ENCODE measurements at regions not wholly inside any gene's neighbourhood (a gene's known extent, or its start where the extent isn't known, plus 50 kb on each side); places are given as distances from the start of the nearest gene placed in this dataset.
"Not testable (repeated sequence)": the region's sequence is repeated elsewhere in the genome, so short reads cannot be mapped to it uniquely, and the experiment has no call there.

DNA sequence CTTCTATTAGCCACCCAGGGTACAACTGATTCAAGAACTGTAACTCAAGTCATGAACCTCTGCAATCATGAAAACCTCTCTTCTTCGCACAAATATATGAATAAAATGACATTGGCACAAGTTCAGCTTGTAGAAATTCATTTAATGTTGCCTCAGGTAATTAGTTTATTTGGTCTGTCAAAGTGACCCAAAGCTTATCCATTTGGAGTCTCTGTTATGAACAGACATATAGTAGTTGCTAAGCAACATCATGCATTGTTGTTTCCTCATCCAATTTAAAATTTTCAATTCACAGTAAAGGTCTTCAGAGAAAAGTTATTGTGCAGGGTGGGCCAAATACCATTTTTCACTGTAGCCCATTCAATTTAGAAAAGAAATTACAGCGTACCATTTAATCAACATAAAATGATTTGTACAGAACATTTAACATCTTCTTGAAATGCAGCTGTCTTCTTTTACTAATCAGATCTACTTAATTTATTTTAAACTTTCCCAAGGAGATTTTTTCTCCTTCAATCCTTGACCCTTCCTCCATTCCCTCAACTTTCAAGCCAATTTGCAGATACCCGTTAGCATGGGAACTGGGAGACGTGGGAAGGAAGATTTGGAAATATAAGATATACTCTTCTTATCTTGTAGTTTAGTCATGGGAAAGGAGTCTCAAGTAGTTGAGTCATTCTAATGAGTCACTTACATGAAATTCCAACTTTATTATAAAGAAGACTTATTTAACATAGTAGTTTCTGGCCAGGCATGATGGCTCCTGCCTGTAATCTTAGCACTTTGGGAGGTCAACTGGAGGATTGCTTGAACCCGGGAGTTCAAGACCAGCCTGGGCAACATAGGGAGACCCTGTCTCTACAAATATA is 231.3 kb downstream of the ATPSCKMT start:
- peaks cover 0 to 3% (median 0%) of the 10 kb centered on the region in 4 donors for H3K9me3 ChIP-seq (ENCODE audit: control insufficient read depth in 4 of 4, insufficient read depth in 3 of 4, low read length in 3 of 4)
- no peaks in the 10 kb centered on the region for H3K27me3 ChIP-seq (ENCODE audit: control insufficient read depth in 3 of 3, insufficient read depth in 3 of 3, low read length in 2 of 3)
- H3K9ac ChIP-seq (ENCODE audit: insufficient read depth in 1 of 2, low read length in 2 of 2) = no peak overlapping the region
- no peaks in the 10 kb centered on the region for H3K4me1 ChIP-seq (ENCODE audit: control insufficient read depth in 5 of 5, insufficient read depth in 5 of 5, low read length in 5 of 5)
- peak; percentile 62 for ATAC-seq (ENCODE audit: insufficient read depth, low FRiP score)
- 78 to 87% methylated on average over 5 of the region's 5 CpGs for WGBS, 2 donors
- H3K4me3 ChIP-seq = no peak overlapping the region
- TF ChIP-seq, protein P1, sequence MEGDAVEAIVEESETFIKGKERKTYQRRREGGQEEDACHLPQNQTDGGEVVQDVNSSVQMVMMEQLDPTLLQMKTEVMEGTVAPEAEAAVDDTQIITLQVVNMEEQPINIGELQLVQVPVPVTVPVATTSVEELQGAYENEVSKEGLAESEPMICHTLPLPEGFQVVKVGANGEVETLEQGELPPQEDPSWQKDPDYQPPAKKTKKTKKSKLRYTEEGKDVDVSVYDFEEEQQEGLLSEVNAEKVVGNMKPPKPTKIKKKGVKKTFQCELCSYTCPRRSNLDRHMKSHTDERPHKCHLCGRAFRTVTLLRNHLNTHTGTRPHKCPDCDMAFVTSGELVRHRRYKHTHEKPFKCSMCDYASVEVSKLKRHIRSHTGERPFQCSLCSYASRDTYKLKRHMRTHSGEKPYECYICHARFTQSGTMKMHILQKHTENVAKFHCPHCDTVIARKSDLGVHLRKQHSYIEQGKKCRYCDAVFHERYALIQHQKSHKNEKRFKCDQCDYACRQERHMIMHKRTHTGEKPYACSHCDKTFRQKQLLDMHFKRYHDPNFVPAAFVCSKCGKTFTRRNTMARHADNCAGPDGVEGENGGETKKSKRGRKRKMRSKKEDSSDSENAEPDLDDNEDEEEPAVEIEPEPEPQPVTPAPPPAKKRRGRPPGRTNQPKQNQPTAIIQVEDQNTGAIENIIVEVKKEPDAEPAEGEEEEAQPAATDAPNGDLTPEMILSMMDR (IDR thresholded peaks at IDR 0.05; ENCODE audit: control extremely low read depth, extremely low read depth) = no peak
- no peak overlapping the region for H3K27ac ChIP-seq (ENCODE audit: low read depth in 1 of 2, low read length in 1 of 2)
- no peak for DNase-seq
- H3K36me3 ChIP-seq (ENCODE audit: control insufficient read depth in 4 of 4, insufficient read depth in 4 of 4, low read length in 4 of 4) = no peaks in the 10 kb centered on the region

DNA sequence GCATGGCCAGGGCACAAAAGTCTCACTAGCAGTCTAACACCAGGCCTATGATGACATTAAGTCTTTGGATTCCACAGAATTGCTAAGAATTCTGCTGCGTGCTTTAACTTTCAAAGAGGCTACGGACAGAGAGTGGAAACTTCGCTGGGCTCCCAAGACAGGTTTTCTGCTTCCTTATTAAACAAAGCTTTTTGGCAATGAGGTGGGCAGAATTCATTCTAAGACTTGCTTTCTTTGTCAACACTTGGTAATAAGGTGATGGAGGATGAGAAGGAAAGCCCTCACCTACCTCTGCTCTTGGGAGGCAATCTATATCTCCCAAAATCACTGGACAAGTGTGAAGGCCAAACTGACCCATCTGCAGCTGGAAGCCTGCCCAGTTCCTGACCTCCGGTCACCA is 231.9 kb downstream of the ATPSCKMT start:
- Histone ChIP-seq H3K4me1 (ENCODE audit: control insufficient read depth in 5 of 5, insufficient read depth in 5 of 5, low read length in 5 of 5) (no peaks in the 10 kb centered on the region), H3K27ac (ENCODE audit: low read depth in 1 of 2, low read length in 1 of 2) (no peak overlapping the region), H3K27me3 (ENCODE audit: control insufficient read depth in 3 of 3, insufficient read depth in 3 of 3, low read length in 2 of 3) (no peaks in the 10 kb centered on the region), H3K9me3 (ENCODE audit: control insufficient read depth in 4 of 4, insufficient read depth in 3 of 4, low read length in 3 of 4) (peaks cover 0 to 3% (median 0%) of the 10 kb centered on the region in 4 donors), H3K4me3 (no peak overlapping the region), H3K9ac (ENCODE audit: insufficient read depth in 1 of 2, low read length in 2 of 2) (no peak overlapping the region), H3K36me3 (ENCODE audit: control insufficient read depth in 4 of 4, insufficient read depth in 4 of 4, low read length in 4 of 4) (no peaks in the 10 kb centered on the region)
- ATAC-seq (ENCODE audit: insufficient read depth, low FRiP score) (no peak), DNase-seq (no peak)
- WGBS, 2 donors = 66 to 82% methylated on average over 4 of the region's 4 CpGs
- TF ChIP-seq, protein P1 (IDR thresholded peaks at IDR 0.05; ENCODE audit: control extremely low read depth, extremely low read depth) = no peak

DNA sequence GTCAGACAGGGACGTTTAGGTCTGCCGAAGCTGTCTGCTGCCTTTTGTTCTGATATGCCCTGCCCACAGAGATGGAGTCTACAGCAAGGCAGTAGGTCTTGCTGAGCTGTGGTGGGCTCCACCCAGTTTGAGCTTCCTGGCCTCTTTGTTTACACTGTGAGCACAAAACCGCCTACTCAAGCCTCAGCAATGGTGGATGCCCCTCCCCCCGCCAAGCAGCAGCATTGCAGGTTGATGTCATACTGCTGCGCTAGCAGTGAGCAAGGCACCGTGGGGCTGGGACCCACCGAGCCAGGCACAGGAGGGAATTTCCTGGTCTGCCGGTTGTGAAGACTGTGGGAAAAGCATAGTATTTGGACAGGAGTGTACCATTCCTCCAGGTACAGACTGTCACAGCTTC is 233.1 kb downstream of the ATPSCKMT start:
- not testable (repeated sequence) for H3K27me3 ChIP-seq (ENCODE audit: control insufficient read depth in 3 of 3, insufficient read depth in 3 of 3, low read length in 2 of 3); H3K36me3 ChIP-seq (ENCODE audit: control insufficient read depth in 4 of 4, insufficient read depth in 4 of 4, low read length in 4 of 4); H3K9me3 ChIP-seq (ENCODE audit: control insufficient read depth in 4 of 4, insufficient read depth in 3 of 4, low read length in 3 of 4); ATAC-seq (ENCODE audit: insufficient read depth, low FRiP score); H3K9ac ChIP-seq (ENCODE audit: insufficient read depth in 1 of 2, low read length in 2 of 2); DNase-seq; H3K4me1 ChIP-seq (ENCODE audit: control insufficient read depth in 5 of 5, insufficient read depth in 5 of 5, low read length in 5 of 5); H3K4me3 ChIP-seq; H3K27ac ChIP-seq (ENCODE audit: low read depth in 1 of 2, low read length in 1 of 2)
- WGBS, 2 donors = 73 to 75% methylated on average over 8 of the region's 8 CpGs

DNA sequence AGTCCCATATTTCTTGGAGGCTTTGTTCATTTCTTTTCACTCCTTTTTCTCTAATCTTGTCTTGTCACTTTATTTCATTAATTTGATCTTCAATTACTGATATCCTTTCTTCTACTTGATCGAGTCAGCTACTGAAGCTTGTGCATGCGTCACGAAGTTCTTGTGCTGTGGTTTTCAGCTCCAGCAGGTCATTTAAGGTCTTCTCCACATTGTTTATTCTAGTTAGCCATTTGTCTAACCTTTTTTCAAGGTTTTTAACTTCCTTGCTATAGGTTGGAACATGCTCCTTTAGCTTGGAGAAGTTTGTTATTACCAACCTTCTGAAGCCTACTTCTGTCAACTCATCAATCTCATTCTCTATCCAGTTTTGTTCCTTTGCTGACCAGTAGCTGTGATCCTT is 234.0 kb downstream of the ATPSCKMT start:
- not testable (repeated sequence) for H3K4me1 ChIP-seq (ENCODE audit: control insufficient read depth in 5 of 5, insufficient read depth in 5 of 5, low read length in 5 of 5); ATAC-seq (ENCODE audit: insufficient read depth, low FRiP score); DNase-seq; H3K4me3 ChIP-seq; H3K36me3 ChIP-seq (ENCODE audit: control insufficient read depth in 4 of 4, insufficient read depth in 4 of 4, low read length in 4 of 4); H3K9ac ChIP-seq (ENCODE audit: insufficient read depth in 1 of 2, low read length in 2 of 2); H3K27me3 ChIP-seq (ENCODE audit: control insufficient read depth in 3 of 3, insufficient read depth in 3 of 3, low read length in 2 of 3); H3K9me3 ChIP-seq (ENCODE audit: control insufficient read depth in 4 of 4, insufficient read depth in 3 of 4, low read length in 3 of 4); H3K27ac ChIP-seq (ENCODE audit: low read depth in 1 of 2, low read length in 1 of 2)
- WGBS, 2 donors = 81 to 89% methylated on average over 3 of the region's 3 CpGs
